Neural progenitor cell (in vitro differentiated cells): ENCODE measurements at regions not wholly inside any gene's neighbourhood (a gene's known extent, or its start where the extent isn't known, plus 50 kb on each side); places are given as distances from the start of the nearest gene placed in this dataset.
"Not testable (repeated sequence)": the region's sequence is repeated elsewhere in the genome, so short reads cannot be mapped to it uniquely, and the experiment has no call there.

Experiments
- DNase-seq: peaks from one replicate; pipeline ENCODE4 v3.0.0-alpha.2; 2016; ENCODE audit warnings: low spot score
- H2AFZ ChIP-seq: fragments of 200-600 bp; sonication (generic); replicated peaks from 2 replicates; pipeline ENCODE4 v1.6.1; 2016; ENCODE audit warnings: antibody characterized with exemption
- H3F3A ChIP-seq: fragments of 200-600 bp; sonication (generic); 2 replicates; pipeline ENCODE4 v1.6.1; 2016; ENCODE audit warnings: antibody characterized with exemption, low read depth
- H3K27ac ChIP-seq: fragments of 200-600 bp; sonication (generic); 2 replicates; pipeline ENCODE4 v1.5.1; 2016; ENCODE audit warnings: mild to moderate bottlenecking
- H3K27me3 ChIP-seq: fragments of 200-600 bp; sonication (generic); 2 replicates; pipeline ENCODE4 v1.6.1; 2016; ENCODE audit warnings: mild to moderate bottlenecking, moderate library complexity
- H3K36me3 ChIP-seq: fragments of 200-600 bp; sonication (generic); 2 replicates; pipeline ENCODE4 v1.5.1; 2016
- H3K4me1 ChIP-seq: fragments of 200-600 bp; sonication (generic); 2 replicates; pipeline ENCODE4 v1.6.1; 2016; ENCODE audit warnings: mixed run types
- H3K4me2 ChIP-seq: fragments of 200-600 bp; sonication (generic); 2 replicates; pipeline ENCODE4 v1.6.1; 2016
- H3K4me3 ChIP-seq: fragments of 200-600 bp; sonication (generic); 2 replicates; pipeline ENCODE4 v1.5.1; 2016
- H3K79me2 ChIP-seq: fragments of 200-600 bp; sonication (generic); 2 replicates; pipeline ENCODE4 v1.6.1; 2016; ENCODE audit warnings: low read depth
- H3K9ac ChIP-seq: fragments of 200-600 bp; sonication (generic); 2 replicates; pipeline ENCODE4 v1.6.1; 2016
- H3K9me3 ChIP-seq: fragments of 200-600 bp; sonication (generic); 2 replicates; pipeline ENCODE4 v1.5.1; 2016; ENCODE audit warnings: low read depth
- H4K20me1 ChIP-seq: fragments of 200-600 bp; sonication (generic); 2 replicates; pipeline ENCODE4 v1.6.1; 2016; ENCODE audit warnings: low read depth
- H3K27ac Mint-ChIP-seq: 3 replicates; pipeline ENCODE4 v1.8.0; 2021; ENCODE audit warnings: mixed read lengths
- H3K27me3 Mint-ChIP-seq: 2 replicates; pipeline ENCODE4 v1.8.0; 2022; ENCODE audit warnings: low read depth, mild to moderate bottlenecking, inconsistent platforms, moderate library complexity, mixed read lengths; ENCODE audit not compliant: insufficient read depth
- H3K36me3 Mint-ChIP-seq: 3 replicates; pipeline ENCODE4 v1.8.0; 2021; ENCODE audit warnings: mixed read lengths
- H3K4me1 Mint-ChIP-seq: 3 replicates; pipeline ENCODE4 v1.8.0; 2021; ENCODE audit warnings: mixed read lengths
- H3K4me3 Mint-ChIP-seq: 3 replicates; pipeline ENCODE4 v1.8.0; 2021; ENCODE audit warnings: mild to moderate bottlenecking, moderate library complexity, mixed read lengths
- H3K9me3 Mint-ChIP-seq: 3 replicates; pipeline ENCODE4 v1.8.0; 2020; ENCODE audit warnings: mixed read lengths
- CTCF ChIP-seq: fragments of 200-600 bp; sonication (generic); IDR thresholded peaks from 2 replicates; pipeline ENCODE4 v1.5.1; 2017; ENCODE audit warnings: antibody characterized with exemption, mild to moderate bottlenecking
- EZH2 ChIP-seq: fragments of 200-600 bp; sonication (generic); IDR thresholded peaks from 2 replicates; pipeline ENCODE4 v1.6.1; 2017; ENCODE audit warnings: antibody characterized with exemption, mild to moderate bottlenecking, moderate library complexity
- EZH2phosphoT487 ChIP-seq: fragments of 200-600 bp; sonication (generic); IDR thresholded peaks from 2 replicates; pipeline ENCODE4 v1.6.1; 2017; ENCODE audit warnings: antibody characterized with exemption

GRCh38 chr17:77804796-77805426 lies 153.6 kb upstream of the TNRC6C start:
- H3K4me1 Mint-ChIP-seq, result peaks cover 48% of the 10 kb centered on the region

DNA sequence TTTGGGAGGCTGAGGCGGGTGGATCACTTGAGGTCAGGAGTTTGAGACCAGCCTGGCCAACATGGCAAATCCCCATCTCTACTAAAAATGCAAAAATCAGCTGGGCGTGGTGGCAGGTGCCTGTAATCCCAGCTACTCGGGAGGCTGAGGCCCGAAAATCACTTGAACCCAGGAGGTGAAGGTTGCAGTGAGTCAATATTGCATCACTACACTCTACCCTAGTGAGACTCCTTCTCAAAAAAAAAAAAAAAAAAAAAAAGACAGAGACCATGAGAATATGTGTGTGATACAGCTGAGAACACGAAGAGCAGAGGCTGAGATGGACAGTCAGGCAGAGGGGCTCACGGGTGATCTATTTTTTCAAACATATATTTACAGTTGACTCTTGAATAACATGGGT lies 152.5 kb upstream of the TNRC6C start:
- not testable (repeated sequence) for H3K4me2 ChIP-seq, H3K4me3 ChIP-seq, H3K9ac ChIP-seq, H3K9me3 ChIP-seq, H3K9me3 Mint-ChIP-seq, H3K27ac ChIP-seq, H3K79me2 ChIP-seq, DNase-seq, H4K20me1 ChIP-seq, H3K27ac Mint-ChIP-seq, H2AFZ ChIP-seq, H3K27me3 ChIP-seq, H3K4me3 Mint-ChIP-seq, H3K36me3 Mint-ChIP-seq, H3K36me3 ChIP-seq
- H3F3A ChIP-seq, result peaks cover 14% of the 10 kb centered on the region
- H3K27me3 Mint-ChIP-seq, result peaks cover 23% of the 10 kb centered on the region
- H3K4me1 Mint-ChIP-seq, result peaks cover 48% of the 10 kb centered on the region
- H3K4me1 ChIP-seq, result peaks cover 32% of the 10 kb centered on the region

More at GRCh38 chr17:77804796-77805426, 153.6 kb upstream of the TNRC6C start:
- Histone ChIP-seq H3K9ac (no peak overlapping the region), H3K36me3 (no peaks in the 10 kb centered on the region), H3K9me3 (no peaks in the 10 kb centered on the region), H3K27ac (no peak overlapping the region), H3K79me2 (no peaks in the 10 kb centered on the region), H2AFZ (no peak overlapping the region), H3K27me3 (no peaks in the 10 kb centered on the region), H3K4me1 (peaks cover 32% of the 10 kb centered on the region), H3K4me2 (no peak overlapping the region), H3F3A (peaks cover 14% of the 10 kb centered on the region), H4K20me1 (no peaks in the 10 kb centered on the region), H3K4me3 (no peak overlapping the region)
- DNase-seq, result no peak
- Mint-ChIP-seq H3K4me3 (peak overlapping the region; percentile 54), H3K27ac (peak overlapping the region; percentile 27), H3K9me3 (no peaks in the 10 kb centered on the region), H3K36me3 (no peaks in the 10 kb centered on the region), H3K27me3 (peaks cover 21% of the 10 kb centered on the region)
- TF ChIP-seq EZH2phosphoT487 (no peak), CTCF (no peak), EZH2 (no peak)

- Histone ChIP-seq H3K4me1 (peaks cover 25% of the 10 kb centered on the region), H3K9me3 (no peaks in the 10 kb centered on the region), H4K20me1 (no peaks in the 10 kb centered on the region), H3K4me3 (no peak overlapping the region), H3F3A (peaks cover 13% of the 10 kb centered on the region), H3K9ac (no peak overlapping the region), H3K36me3 (no peaks in the 10 kb centered on the region), H3K4me2 (no peak overlapping the region), H3K27ac (no peak overlapping the region), H2AFZ (no peak overlapping the region), H3K27me3 (no peaks in the 10 kb centered on the region), H3K79me2 (no peaks in the 10 kb centered on the region)
- H3K27me3 Mint-ChIP-seq, result peaks cover 23% of the 10 kb centered on the region
- peaks cover 2% of the 10 kb centered on the region for H3K9me3 Mint-ChIP-seq
- TF ChIP-seq CTCF (no peak), EZH2phosphoT487 (no peak), EZH2 (no peak)
- H3K27ac Mint-ChIP-seq, result peak overlapping the region; percentile 16
- DNase-seq, result no peak
- H3K4me1 Mint-ChIP-seq, result peaks cover 42% of the 10 kb centered on the region
- no peaks in the 10 kb centered on the region for H3K36me3 Mint-ChIP-seq
- no peak overlapping the region for H3K4me3 Mint-ChIP-seq
These were observed 151.3 kb upstream of the TNRC6C start for GRCh38 chr17:77807051-77807745.
